NCI-H2107 (cell line): ENCODE measurements at regions not wholly inside any gene's neighbourhood (a gene's known extent, or its start where the extent isn't known, plus 50 kb on each side); places are given as distances from the start of the nearest gene placed in this dataset.

Experiments used
- DNase-seq: peaks from one replicate; lab custom pipeline; 2025; lab: John Stamatoyannopoulos, UW

DNA sequence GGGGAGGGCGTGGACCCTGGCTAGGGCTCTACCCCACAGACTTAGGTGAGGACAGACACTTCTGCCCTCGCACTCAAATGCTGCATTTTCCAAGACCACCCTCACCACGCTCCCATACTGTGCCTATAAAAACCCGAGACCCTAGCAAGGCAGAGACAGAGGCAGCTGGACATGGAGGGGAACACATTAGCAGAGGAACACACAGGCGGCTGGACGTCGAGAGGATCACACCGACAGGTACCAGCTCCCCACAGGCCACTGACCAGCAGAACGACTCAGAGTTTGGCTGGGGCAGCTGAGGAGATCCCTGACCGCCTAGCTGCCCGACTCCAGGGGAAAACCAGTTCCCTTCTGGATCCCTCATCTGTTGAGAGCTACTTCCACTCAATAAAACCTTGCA is 338.2 kb upstream of the SMIM30 start:
- no peak for DNase-seq

- DNase-seq: no peak
Observed at GRCh38 chr7:113454597-113455169, 336.3 kb upstream of the SMIM30 start.

DNA sequence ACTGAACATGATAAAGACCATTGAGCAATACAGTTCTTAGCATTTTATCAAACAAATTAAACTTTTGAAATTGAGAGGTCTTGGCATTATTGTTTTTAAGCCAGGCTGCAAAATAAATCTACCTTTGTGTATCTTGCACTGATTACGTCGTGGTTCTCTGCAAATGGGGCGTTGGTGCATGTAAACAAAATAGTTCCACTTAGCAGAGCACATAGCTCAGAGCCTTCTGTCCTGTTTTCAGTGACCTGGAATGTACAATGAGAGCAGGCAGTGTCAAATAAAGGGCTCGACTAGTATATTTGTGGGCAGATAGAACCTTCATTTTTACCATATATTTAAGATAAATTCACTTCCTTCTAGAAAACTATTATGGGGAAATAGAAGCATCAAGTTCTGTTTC is 333.9 kb upstream of the SMIM30 start:
- DNase-seq: no peak

DNA sequence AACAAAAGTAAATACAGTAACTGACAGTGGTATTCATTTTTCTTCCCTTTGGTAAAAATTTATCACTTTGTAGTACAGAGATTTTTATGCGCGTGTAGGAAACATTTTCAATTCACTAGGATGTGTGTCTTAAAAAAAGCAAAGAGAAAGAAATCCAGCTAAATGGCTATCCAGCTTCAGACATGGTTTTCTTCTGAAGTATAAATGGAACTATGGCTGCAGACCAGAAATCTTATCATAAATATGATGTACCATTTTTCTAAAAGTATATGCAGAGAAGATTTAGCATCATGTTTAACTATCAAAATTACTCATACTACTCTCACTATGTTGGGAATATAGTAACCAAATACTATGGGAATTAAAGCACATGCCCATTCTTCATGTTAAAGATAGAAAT is 328.4 kb upstream of the SMIM30 start:
- no peak for DNase-seq

DNA sequence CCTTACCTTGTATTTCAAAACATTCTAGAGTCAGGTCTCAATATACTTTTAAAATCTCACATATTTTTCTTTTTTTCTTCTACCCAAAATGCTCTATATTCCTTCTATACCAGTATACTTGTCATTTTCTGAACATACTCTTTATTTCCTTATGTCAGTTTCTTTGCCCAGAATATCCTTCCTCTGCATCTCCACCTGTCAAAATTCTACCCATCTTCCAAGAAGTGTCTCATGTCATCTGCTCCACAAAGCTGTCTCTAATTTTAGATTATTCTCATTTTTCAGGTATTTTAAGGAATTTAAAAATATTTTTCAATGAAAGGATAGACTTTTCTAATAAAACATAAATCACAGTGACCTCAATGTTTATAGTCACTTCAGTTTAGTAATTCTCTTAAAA is 328.0 kb upstream of the SMIM30 start:
- no peak for DNase-seq

GRCh38 chr7:113444261-113444660 is 325.9 kb upstream of the SMIM30 start:
- DNase-seq: no peak

DNA sequence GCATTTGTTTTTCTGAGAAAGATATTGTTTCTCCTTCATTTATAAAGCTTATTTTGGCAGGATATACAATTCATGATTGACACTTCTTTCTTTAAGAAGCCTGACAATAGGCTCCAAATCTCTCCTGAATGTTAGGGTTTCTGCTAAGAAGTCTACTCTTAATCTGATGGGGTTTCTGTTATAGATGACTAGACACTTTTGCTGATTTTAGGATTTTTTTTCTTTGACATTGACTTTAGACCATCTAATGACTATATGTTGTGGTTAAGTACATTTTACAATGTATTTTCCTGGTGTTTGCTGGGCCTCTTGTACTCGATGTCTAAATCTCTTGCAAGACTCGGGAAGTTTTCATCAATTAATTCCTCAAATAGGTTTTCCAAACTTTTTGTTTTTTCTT is 321.8 kb upstream of the SMIM30 start:
- no peak for DNase-seq

DNA sequence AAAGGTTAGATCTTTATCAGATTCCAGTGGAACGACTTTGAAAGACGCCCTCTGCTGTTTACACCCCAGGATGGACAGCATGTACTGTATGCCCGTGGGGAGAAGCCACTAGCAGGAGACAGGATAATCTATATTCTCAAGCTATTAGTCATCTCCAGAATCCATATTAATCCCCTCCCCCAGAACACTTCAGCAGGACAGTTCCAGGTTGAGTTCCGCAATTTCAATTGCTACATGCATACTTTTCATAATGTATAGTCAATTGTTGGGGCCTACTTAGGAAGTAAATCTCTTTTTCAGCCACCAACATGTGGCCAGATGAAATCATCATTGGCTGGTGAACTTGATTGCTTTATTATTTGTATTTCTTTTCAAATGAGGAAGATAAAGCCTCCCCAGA is 313.1 kb upstream of the SMIM30 start:
- no peak for DNase-seq

- no peak for DNase-seq
Observed at GRCh38 chr7:113424185-113424817, 305.9 kb upstream of the SMIM30 start.

DNA sequence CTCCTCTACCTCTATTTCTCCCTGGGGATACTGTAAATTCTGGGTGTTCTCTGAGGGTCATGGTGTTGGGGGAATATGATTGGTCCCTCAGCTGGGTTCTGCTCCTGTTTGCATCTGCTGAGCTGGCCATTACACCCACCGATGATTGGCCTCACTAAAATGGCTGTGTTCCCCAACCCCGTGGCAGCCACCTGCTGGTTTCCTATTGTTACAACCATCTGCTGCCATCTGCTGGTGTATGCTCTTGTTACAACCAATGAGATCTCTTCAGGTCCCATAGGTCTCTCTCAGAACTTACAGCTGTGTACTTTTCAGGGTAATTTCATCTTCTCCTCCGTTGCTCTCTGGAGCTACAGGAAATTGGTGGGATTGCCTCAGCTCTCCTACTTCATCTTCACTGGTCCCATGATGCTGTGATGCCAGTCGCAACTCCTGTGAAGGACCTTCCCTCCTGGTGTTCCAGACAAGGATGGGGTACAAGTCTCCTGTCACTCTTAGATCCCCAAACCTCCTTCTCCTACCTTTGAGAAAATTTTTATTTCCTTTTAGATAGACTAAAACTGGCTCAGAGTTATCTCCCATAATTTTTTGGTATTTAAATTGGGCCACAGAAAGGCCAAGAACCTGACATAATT is 303.5 kb upstream of the SMIM30 start:
- DNase-seq: peak; percentile 67

DNA sequence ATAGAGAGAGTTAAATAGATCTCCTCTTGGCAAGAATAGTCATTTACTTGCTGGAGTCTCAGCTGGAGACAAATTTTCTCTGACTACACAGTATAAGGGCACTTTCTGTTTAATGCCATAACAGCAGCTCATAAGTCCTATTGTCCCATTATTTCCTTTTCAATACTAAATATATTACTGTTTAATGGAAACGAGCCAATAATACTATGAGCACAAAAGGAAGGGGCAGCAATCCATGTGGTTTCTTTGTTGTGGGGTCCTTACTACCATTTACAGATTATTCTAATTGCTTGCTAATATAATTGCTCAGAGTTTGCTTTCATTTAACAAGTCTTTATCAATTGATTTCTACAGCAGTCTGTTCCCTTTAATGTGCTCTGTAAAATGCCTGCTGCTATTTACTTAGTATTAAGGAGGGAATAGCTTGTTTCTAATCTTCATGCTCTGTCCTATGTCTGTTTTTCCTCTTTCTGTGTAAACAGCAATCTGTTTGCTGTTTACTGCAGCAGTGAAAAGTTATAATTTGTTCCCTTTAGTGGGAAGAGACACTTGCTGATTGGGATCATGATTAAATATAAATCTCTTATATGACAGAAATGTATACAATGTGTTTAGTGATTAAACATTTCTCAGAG is 296.2 kb upstream of the SMIM30 start:
- DNase-seq: no peak

DNA sequence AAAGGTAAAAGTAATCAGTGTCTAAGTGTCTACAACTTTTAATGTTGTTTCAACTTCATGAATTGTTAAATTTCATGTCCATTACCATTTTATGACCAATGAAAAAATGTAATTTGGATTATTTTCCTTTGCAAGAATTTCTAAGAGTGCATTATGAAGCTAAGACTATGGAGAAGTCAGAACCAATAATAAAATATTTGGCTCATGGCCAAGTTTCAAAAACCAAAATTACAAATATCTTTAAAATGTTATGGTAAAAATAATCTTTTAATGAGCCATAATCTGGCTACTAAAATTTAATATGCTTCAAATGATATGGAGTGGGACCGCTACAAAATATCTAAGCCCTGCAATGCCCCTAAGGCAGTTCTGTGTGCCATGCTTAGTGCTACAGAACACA is 294.1 kb upstream of the SMIM30 start:
- no peak for DNase-seq

GRCh38 chr7:113410796-113411195 is 292.4 kb upstream of the SMIM30 start:
- no peak for DNase-seq

DNA sequence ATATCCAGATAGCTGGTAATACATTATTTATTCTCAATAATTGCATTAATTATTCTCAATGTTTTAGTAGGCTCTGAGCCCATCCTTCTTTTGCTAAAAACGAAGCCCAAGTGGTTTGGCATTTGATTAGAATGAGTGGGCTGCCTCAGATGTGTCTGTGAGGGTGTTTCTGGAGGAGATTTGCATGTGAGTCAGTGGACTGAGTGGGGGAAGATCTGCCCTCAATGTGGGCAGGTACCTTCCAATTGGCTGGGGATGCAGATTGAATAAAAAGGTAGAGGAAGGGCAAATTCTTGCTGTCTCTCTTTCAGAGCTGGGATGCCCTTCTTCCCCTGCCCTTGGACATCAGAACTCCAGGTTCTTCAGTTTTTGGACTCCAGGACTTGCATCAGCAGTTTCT is 290.6 kb upstream of the SMIM30 start:
- DNase-seq: no peak

DNA sequence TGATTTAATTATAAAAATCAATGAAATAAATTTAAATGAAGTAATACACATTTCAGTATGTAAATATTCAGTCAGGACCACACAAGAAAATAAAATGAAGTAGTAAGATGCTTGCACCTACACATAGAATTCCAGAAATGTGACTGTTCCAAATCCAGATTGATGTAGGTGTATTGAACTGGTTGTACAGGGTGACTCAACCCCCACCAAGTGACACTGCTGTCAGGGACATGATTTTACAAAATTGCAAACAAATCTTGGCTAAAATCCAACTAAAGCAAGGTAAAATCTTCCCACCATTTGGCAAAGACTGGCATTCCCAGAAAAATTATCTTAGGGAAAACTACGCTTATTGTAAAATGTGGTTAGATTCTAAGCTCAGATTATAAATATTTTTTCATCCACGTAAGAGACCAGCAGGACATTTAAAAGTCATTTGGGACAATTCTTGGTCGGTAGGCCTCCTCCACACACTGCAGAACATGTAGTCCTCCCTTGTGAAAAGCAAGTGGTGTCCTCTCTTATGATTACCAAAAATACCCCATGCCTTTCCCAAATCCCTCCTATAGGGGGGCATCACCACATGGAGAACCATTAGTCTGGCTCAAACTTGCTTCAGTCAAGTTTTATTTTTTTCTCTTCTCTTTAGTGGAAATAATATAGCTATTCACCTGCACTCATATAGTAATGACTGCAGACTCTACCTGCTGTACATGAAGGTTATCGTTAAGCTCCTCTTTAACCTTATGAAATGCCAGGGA is 287.1 kb upstream of the SMIM30 start:
- DNase-seq: no peak

GRCh38 chr7:113404245-113404644 is 285.9 kb upstream of the SMIM30 start:
- DNase-seq: no peak

DNA sequence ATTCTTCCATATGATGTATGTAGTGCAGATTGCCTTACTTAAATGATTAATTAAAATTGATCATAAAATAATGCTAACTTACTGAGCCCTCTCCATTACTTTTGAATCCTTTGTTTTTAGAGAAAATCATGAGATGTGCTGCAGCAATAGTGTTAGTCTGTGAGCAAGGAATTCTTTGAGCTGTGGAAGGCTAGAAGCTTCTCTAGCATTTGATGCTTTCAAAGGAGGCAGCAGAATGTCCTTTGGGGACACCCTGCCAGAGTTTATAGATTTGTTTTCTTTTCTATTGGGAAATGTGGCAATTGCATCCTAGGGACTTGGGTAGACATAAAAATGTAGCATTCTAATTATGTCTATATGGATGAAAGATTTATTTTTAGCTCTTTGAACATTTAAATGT is 284.1 kb upstream of the SMIM30 start:
- DNase-seq: no peak

DNA sequence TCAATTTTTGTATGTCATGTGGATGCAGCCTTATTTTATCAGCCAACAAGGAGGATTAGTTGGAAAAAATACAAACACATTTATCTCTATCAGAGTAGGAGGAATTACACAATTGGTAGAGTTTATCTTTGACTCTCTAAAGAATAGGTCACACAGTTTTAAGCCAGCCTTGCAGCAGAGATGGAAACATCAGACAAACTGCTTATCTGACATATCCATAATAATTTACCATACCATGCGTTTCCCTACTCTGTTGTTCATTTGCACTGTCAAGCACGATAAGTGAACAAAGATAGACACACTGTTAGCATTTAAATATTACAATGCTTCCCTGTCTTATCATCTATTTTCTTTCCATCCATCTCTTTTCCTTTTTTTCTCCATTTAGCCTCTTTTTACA is 283.7 kb upstream of the SMIM30 start:
- DNase-seq: no peak

DNA sequence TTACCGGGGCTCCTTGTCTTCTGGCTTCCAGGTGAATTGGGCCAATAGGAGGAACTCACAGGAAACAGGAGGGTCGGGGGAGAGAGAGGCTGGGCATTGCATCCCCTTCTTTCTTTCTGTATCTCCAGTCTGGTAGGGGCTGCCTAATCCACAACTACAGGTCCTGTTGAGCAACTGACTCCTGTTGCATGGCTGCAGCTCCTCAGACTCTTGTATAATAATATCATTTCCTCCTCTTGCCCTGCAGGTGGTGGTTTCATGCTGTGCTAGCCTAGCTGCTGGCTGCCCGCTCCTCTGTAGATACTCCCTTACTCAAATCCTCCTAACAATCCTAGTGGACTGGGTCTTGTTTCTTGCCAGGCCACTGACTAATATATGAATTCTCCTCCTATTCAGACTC is 276.5 kb upstream of the SMIM30 start:
- DNase-seq: no peak

- no peak for DNase-seq
Observed at GRCh38 chr7:113392841-113393540, 274.6 kb upstream of the SMIM30 start.

GRCh38 chr7:113392421-113392820 is 274.1 kb upstream of the SMIM30 start:
- DNase-seq: no peak

- no peak for DNase-seq
Observed at GRCh38 chr7:113389112-113389646, 270.8 kb upstream of the SMIM30 start.
